ENCODE measurements at regions not wholly inside any gene's neighbourhood (a gene's known extent, or its start where the extent isn't known, plus 50 kb on each side); places are given as distances from the start of the nearest gene placed in this dataset.

DNA sequence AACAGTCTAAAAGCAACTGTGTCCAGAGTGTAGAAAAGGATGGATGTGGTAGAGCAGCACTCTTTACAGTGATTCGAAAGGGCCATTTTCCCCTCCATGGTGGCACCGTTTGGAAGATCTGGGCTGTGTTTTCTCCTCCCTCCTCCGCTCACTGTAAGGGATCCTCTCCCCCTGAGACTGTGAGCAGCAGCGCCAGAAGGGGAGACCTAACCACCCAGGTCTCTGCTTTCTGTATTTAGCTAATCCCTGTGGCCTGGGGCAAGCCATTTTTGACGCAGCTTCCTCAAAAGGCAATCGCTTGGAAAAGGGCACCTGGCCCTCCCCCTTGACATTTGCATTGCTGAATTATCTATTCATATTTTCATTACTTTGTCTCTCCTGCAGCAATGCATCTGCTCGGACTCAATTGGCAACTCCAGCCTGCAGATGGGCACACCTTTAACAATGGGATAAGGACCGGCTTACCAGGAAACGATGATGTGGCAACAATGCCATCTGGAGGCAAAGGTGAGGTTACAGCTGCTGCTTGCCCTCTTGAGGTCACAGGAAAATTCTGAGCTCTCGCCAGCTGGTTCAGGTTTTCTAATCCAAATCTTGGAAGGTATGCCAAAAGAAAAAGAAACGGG is 244.3 kb upstream of the WWC1 start:
- DNase-seq: peak; percentile 56

DNA sequence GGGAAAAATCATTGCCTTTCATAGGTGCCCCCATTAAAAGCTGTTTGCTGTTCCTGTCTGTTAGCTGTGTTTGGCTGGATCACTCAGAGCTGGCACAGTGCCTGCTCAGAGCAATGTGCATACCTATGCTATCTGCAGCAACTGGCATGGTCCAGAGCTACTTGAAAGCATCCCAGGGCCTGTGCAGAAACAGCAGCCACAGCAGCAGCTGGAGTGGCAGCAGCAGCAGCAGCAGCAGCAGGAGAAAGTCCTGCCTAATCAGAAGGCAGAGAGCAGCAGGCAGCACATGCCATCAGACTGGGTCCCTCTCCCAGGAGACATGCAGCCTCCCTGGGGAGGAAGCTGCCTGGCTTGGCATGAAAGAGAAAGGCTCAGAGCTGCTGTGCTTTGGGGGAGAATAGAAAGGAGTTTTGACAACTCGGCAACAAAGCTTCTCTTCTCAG is 243.8 kb upstream of the WWC1 start:
- no peak for DNase-seq

DNA sequence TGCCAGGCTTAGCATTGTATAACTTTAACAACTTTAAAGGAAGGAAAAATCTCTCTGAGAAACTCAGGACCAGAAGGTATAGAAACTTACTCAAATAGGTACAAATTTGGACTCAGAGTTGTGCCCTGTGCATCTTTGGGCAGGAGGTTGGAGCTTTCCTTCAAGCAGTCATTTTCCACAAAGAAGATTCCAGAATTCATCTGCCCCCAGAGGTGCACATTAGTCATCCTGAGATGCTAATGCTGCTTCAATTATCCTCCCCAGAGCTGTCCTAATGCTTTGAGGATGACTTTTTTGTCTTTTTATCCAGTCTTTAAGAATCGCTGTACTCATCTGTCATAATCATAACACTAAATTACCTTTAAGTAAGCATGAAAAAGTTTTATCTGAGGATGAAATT is 243.0 kb upstream of the WWC1 start:
- no peak for DNase-seq

DNA sequence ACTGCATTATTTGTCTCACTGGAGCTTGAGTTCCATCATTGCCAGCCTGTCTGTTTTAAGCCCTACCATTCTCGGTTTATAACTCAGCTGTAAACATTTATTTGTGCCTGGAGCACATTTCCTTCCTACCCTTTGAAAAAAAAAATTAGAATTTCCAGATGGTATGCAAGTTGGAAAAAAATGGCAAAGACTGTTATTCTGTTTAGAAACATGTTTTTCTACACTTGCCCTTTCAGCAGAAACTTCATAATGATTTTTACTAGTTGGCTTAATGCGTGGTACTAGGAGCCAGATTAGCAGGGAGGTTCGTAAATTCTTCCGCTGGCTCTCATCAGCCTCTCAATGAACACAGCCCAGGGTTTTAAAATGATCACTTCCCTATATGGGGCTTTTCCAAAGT is 238.8 kb upstream of the WWC1 start:
- DNase-seq: no peak

DNA sequence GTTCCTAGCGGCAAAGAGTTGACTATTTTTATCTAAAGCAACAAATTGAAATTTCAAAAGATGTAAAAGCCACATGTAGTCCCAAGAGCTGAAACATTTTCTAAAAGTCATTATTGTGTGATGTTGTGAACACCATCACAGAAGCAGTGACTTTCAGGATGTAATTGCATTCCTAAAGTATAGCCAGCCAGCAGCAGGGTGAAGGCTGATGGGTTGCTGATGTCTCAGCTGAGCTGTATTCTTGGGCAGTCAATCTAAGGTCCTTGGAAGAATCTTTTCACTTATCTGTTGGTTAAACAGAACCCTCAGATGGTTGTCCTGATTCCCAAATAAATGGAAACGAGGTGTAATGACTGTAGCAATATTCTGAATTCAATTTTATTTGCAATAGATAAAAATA is 237.4 kb upstream of the WWC1 start:
- no peak for DNase-seq

DNA sequence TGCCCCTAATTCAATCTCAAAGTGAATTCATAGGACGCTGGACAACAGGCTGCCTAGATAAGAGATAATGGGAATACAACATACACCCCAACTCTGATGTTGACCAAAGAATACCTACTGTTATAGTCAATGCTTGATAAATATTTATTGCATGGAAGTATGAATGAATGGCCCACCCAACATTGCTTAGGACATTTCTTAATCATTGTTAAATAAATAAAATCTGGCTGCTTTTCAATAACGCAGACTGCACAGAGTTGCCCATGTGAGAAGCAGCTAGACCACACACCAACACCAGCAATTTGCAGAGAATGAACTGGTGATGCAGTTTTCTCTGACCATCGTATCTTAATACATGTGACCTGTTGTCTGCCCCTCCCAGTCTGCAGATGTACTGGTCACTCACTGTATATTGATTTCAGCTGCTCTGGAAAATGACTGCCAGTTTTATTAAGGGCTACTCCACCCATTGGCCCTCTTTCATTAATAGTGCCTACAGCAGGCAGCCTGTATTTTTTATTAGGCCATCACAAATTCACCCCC is 236.2 kb upstream of the WWC1 start:
- no peak for DNase-seq

DNA sequence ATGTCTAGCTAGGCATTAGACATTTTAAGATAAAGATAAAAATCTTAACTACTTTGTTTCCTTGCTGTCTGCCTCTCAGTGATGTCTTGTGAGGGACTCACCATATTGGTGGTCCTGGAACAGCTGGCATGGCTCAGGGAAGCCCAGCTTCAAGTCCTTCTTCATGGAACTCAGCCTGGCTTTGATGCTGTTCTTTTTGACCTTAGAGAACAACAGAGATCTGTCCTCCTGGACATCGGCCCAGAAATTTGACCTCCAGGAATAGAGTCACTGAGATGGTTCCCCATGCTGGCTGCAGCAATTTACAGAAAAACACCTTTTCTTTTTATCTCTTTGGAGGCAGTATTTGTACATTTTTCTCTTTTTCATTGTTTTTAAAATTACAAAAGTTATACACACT is 235.5 kb upstream of the WWC1 start:
- no peak for DNase-seq

DNA sequence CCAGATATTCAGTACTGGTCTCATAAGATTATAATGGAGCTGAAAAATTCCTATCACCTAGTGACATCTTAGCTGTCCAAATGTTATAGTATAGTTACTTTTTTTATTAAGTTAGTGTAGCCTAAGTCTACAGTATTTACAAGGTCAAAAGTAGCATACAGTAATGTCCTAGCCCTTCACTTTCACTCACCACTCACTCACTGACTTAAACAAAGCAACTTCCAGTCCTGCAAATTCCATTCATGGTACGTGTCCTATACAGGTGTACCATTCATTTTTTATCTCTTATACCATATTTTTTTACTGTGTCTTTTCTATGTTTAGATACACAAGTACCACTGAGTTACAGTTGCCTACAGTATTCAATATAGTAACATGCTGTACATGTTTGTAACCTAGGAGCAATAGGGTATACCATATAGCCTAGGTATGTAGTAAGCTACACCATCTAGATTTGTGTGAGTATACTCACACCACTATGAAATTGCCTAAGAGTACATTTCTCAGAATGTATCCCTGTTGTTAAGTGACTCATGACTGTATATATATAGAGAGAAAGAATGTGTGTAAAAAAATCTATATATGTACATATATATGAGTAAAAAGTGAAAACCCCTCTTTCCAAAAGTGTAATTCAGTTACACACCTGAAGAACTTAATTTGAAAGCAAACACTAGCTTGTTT is 234.8 kb upstream of the WWC1 start:
- no peak for DNase-seq

DNA sequence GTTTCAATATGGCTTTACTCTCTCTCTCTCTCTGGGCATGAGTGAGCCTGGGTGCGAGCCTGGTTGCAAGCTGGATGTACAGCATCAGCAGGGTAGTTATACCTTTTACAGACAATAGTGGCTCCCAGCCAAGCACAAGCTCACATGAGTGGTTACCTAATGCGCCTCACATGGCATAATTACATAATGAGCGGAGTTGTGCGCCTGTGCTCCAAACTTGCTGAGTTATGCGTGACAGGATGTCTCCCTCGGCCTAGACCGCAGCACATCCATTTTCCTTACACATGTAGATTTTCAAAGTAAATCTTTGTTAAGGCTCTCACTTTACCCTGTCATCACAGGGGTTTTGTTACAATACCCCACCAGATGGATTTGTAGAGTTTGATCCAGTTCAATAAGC is 233.5 kb upstream of the WWC1 start:
- no peak for DNase-seq

DNA sequence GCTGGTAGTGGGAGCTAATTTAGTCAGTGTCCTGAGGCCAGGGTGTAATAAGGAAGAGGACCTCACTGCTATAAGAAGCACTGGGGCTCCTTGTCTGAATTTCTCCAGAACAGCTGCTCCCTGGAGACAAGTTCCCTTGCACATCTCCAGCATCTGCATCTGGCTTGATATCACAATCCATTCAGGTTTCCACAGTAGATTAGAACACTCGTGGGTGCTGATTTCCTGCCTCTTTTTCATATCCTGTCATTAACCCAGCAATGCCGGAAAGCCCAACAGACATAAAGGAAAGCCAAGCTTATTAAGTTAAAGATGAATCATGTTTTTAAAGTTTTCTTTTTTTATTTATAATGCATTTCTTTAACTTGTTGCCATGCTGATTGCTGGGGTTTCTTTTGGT is 232.3 kb upstream of the WWC1 start:
- DNase-seq: no peak

DNA sequence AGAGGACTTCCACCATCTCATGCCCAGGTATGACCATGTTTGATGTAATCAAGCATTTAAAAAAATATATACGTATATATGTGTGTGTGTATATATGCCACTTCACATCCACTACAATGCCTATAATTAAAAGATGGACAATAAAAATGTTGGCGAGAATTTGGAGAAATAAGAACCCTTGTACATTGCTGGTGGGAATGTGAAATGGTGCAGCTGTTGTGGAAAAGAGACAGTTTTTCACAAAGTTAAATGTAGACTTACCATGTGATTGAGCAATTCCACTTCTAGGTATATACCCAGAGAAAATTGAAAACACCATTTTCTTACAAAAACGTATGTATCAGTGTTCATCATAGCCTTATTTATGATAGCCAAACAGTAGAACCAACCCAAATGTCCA is 229.2 kb upstream of the WWC1 start:
- no peak for DNase-seq

DNA sequence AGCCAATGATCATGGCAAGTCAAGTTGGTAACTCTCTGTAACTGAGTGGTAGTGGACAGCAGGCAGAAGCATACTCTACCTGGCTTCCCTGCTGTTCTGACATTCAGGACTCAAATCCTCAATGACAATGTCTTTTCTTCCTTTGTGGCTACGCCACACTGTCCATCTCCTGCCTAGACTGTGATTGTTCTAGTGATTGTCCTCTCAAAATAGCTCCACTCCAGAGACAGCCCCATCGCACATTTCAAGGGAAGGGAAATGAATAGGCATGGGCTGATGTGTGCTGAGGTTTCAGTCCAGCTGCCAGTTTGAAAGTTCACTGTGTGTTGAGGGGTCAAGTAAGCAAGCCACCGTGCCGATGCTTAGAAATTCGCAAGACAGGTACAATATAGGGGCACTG is 227.0 kb upstream of the WWC1 start:
- no peak for DNase-seq

DNA sequence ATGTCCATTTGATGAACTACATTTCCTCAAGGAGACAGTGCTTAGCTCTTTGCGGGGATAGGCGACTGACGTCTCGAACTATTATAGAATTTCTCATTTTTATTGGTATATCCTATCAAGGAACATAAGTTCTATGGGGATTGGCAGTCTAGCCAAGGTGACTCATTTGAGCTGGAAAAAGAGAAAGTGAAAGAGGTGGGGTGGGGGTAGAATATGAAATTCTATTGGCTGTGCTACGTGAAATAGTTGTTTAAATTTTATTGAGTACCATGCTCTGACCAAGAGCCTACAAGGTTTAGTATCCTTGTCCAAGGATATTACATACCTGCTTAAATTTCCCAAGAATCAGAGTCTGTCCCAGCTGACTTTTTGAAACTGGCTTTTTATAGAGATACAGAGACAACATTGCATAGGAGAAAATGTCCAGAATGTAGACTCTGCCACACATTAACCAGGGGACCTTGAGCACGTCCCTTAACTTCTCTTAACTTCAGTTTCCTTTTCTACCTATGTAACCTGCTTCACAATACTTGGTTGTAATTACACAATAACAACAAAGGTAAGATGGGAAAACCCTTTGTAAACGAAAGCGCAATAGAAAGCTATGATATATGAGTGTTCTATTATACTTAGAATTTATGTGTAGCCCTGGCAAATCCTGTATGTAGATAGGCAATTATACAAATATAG is 226.4 kb upstream of the WWC1 start:
- no peak for DNase-seq

DNA sequence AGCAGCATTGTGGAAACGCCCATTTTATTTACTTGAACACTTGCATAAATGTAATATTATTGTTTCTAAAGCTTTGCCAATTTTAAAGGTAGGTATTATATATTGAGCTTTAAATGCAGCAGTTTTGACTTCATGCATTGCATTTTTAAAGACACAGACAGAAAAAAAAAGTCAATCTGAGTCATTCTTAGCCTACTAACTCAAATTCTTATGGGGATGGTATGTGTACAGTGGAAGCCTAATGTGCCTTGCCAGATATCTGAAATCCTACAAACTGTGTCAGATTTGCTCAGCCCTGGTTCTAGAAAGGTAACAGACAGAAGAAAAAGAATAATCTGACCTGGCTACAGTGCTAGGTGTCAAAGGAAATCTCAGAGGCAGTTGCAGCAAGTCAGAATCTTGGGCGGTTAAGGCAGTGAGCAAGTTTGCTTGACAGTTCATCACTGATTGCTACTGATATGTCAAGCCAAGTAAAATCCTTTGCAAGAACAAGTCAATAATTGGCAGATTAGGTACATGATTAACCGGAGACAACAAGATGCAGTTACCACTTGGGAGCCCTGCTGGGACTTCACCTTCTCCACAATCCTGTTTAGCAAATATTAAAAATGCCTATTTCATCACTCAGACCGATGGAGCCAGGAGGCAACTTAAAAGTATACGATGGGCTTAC is 224.8 kb upstream of the WWC1 start:
- no peak for DNase-seq

DNA sequence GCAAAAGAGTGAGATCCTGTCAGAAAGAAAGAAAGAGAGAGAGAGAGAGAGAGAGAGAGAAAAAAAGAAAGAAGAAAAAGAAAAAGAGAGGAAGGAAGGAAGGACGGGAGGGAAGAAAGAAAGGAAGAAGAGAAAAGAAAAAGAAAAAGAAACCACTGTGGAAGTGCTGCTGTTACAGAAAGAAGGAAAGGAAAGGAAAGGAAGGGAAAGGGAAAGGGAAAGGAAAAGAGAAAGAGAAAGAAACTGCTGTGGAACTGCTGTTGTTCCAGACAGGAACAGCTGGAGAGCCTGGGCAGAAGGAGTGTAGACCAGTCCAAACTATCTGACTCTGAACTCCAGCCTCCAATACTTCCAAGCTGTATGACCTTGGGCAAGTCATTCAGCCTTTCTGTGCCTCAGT is 220.7 kb upstream of the WWC1 start:
- no peak for DNase-seq

DNA sequence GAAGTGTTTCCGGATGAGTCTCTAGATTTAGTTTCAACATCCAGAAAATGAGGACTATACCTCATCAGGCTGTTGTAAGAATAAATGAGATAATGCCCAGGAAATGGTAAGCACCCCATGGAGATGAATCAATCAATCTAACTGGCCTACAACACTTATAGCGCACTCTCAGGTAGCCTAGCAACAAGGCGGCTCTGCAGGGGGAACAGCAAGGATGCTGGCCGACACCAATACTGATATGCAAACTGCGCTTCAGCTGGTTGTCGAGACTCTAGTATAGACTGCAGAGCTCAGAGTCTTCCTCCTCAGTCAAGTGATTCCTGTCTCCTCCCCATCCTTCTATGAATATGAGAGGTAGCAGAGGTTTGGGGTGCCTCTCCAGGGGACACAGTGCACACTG is 218.8 kb upstream of the WWC1 start:
- no peak for DNase-seq

DNA sequence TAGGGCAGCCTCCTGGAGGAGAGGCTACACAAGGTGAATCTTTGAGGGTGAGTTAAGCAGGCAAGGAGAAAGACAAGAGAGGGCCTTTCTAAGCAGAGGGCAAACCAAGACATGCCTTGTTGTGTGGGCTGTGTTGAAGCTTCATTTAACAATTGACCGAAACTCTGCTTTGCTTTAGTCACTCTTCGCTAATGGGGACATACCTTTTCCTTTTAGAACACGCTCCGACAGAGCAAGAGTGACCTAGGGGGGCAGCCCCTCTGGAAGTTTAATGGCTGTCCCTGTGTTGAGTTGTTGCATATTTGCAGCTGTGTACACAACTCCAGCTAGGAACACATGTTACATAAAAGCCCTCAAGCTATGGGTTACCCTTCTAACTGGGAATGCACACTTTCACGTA is 218.1 kb upstream of the WWC1 start:
- DNase-seq: no peak

DNA sequence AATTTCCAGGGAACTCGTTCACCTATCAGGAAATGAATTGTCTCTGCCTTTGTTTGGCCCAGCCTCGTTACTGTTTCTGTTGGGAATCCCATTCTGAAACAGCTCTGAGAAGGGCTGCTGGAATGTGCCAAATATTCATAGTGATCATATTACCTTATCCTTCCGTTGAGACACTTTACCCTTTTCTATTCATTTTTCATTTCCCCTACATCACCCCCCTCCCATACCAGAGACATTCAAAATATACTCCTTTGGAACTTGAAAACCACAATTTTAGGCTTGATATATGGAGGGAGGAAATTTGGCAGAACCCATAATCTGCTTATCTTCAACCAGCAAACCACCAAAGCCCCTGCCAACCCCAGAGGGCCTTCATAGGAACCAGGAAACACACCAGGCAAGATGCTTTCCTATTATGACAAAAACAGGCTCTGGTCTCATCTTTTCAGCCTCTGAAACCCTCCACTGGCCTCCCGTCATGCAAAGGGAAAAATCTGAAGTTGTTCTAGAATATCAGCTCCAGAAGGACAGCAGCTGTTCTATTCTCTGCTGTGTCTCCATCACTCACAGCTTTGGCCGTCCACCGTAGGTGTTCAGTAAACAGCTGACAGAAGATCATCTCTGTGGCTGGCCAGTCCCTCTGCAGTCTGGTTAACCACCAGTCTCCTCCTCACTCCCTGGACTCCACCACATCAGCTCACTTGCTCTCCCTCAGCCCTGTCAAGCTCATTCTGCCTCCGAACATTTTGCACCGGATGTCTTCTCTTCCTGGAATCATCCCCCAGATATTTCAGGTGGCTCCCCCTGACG is 217.2 kb upstream of the WWC1 start:
- no peak for DNase-seq

DNA sequence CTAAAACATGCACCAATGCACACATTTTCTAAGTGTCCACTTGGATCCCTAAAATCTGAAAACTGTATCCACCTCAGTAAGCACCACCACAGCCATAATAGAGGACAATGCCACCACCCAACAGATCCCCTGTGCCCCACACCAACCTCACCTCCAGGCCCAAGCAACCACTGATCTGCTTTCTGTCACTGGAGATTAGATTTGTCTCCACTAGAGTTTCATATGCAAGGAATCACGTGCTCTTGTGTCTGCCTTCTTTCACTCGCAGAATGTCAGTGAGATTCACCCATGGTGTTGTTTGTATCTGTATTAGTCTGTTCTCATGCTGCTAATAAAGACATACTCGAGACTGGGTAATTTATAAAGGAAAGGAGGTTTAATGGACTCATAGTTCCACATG is 216.1 kb upstream of the WWC1 start:
- no peak for DNase-seq

DNA sequence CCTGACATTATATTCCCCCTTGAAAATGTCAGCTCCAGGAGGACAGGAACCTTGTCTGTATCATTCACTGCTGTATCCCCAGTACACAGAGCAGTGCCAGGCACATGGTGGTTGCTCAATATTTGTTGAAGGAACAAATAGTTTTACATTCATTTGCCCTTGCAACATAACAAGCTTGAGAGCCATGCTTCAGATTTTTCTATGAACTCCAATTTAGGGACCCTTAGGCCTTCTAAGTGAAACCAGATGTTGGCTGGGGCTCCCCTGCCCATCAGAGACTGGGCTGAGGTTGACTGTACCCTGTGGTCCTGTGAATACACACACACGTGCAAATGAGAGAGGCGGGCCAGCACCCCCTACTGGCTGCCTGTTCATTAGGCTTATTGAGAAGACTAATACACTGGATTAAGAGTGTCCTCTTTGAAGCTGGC is 214.9 kb upstream of the WWC1 start:
- peak; percentile 20 for DNase-seq

DNA sequence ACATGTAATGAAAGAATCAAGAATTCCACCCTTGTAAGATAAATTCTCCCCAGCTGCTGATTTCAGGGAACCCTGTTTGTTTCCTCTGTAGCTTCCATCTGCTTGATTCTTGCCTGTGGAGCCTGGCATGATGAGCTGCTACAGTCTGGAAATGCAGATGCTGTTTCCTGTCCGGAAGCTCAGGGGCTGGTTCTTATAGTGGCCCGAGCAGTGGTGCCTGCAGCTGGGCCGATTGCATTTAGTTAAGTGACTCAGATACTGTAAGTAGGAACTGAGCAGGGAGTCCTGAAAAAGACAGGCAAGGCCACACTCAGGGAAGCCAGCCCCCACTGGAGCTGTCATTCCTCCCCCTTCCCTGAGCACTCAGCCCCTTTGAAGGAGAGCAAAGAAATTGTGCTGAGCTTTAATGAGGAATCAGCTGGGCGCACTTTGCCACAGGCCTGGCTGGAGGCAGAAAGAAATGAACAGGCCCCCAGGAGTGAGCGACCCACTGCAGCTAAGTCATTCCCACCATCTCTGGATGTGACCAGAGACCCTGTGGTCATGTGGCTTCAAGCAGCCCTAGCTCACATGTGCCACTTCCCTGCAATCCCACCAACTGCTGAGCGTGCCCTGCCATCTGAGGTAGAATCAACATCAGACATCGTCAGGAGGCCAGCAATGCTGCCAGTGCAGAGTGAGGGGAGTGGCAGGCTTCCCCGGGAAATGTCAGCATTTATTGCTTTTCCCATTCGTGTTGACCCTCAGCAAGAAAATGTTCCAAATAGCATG is 206.0 kb upstream of the WWC1 start:
- DNase-seq: no peak
